HS-5 (cell line): ENCODE measurements at regions not wholly inside any gene's neighbourhood (a gene's known extent, or its start where the extent isn't known, plus 50 kb on each side); places are given as distances from the start of the nearest gene placed in this dataset.
"Not testable (repeated sequence)": the region's sequence is repeated elsewhere in the genome, so short reads cannot be mapped to it uniquely, and the experiment has no call there.

Experiments
- DNase-seq: peaks from one replicate; pipeline ENCODE4 v3.0.0-alpha.2; 2012; ENCODE audit warnings: low read depth

- DNase-seq: no peak
Observed at GRCh38 chrX:137882960-137883359, 317.0 kb downstream of the ZIC3 start.

- not testable (repeated sequence) for DNase-seq
Observed at GRCh38 chrX:137884813-137885212, 318.9 kb downstream of the ZIC3 start.

GRCh38 chrX:137891431-137891830, 325.5 kb downstream of the ZIC3 start:
- no peak for DNase-seq

DNA sequence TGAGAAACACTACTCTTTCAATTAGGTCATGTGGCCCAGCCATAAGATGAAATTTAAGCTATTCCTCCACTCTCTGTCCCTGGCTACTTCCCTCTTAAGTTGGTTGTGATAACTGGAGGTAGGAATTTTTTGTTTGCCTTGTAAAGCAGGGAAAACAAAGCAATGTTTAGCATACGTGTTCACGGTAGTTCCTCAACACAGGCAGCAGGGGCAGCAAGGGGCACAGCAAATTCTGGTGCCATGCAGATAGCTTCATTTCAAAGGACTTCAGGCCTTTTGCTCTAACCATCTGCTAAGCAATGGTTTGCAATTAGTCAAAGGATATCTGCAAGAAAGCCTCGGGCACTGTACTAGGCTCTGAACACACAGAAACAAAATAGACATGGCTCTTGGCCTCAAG, 330.2 kb downstream of the ZIC3 start:
- DNase-seq: no peak

DNA sequence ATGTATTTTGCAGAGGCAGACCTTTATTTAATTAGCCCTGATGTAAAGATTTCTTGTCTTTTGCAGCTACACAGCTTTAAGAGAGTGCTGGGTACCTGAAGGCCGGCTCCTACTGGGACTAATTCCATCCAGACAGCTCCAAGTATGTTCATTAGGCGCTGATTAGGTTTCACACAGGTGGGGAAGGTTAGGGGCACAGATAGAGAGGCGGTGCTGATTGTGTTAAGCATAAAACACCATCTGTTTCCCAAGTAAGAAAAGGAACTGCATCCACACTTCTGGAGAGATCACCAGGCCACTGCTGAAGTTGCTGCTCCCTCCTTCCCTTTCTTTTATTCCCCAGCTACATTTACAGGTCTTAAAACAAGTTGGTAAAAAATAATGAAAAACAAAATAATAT, 349.5 kb downstream of the ZIC3 start:
- DNase-seq: no peak

- no peak for DNase-seq
Observed at GRCh38 chrX:137916090-137916746, 350.3 kb downstream of the ZIC3 start.

GRCh38 chrX:137926090-137926489, 360.2 kb downstream of the ZIC3 start:
- DNase-seq: no peak

DNA sequence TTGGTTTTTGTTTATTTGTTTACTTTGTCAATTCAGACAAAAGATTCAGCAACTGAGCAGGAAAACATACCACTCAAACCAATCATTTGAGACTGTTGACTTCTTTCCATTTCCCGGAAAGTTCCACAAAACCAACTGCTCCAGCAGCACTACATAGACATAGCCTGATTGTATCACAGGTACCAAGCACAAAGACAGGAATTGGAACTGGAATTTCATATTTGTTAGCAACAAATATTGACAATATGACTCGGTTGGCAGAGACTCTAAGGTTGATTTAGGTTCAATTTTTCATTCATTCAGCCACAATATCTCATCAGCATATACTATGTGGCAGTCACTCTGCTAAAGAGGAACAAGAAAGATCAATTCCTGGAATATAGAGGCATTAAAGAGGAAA, 364.0 kb downstream of the ZIC3 start:
- DNase-seq: no peak

DNA sequence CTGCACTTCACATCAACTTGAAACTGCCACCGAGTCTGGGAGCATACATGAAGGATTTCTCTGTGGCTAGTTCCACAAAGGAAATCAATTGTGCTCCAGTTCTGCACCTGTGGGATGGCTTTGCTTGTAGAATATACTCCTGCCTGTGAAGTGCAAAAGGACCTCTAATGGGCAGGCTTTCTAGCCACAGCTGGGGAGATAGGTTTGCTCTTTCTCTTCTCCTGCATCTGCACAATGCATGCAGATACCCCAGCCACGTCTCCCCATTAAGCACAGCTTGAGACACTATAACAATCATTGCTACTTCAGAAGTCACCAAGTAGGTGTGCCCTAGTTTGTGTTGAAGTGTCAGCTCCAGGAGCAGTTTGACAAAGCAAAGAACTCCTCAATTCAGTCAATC, 364.6 kb downstream of the ZIC3 start:
- DNase-seq: no peak

GRCh38 chrX:137934214-137934613, 368.3 kb downstream of the ZIC3 start:
- DNase-seq: not testable (repeated sequence)

- DNase-seq: not testable (repeated sequence)
Observed at GRCh38 chrX:137934887-137935286, 369.0 kb downstream of the ZIC3 start.

GRCh38 chrX:137945470-137945869, 379.5 kb downstream of the ZIC3 start:
- DNase-seq: no peak

GRCh38 chrX:137969191-137969590, 403.3 kb downstream of the ZIC3 start:
- no peak for DNase-seq

- no peak for DNase-seq
Observed at GRCh38 chrX:137982472-137983172, 416.7 kb downstream of the ZIC3 start.

DNA sequence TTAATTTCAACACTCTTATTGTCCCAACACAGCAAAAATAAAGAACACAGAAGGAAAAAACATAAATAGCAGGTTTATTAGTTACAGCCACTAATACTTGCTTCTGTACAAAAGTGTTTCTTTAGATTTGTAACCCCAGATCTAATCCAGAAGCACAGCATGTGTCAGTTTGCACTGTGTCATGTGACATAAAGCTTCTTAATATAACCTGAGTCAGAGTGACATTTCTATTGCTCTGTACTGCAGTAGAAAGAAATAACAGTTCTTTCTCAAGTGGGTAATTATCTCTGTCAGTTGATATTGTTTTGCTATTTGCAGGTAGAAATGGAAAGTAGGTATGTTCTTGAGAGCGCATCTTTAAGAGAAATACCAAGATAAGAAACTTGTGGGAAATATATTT, 422.5 kb downstream of the ZIC3 start:
- no peak for DNase-seq

- no peak for DNase-seq
Observed at GRCh38 chrX:137998619-137999018, 432.7 kb downstream of the ZIC3 start.

GRCh38 chrX:137999071-137999470, 433.1 kb downstream of the ZIC3 start:
- DNase-seq: no peak

DNA sequence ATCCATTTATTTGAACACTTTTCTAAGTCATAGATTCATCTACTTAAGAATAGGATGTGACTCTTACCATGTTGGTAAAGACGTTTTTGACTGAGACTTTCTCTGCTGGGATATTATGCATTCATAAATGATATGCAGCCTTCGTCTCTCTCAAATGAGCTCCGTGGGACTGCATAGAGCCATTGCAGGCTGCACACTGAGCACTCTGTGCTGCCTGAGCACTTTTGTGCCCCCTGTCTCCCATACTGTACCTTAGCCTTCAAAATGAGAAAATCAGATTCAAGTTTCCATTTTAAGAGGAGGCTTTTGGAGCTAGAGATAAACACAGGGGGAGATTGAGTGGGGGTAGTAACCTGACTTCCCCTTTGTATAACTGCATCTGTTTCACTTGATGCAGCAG, 433.6 kb downstream of the ZIC3 start:
- no peak for DNase-seq

DNA sequence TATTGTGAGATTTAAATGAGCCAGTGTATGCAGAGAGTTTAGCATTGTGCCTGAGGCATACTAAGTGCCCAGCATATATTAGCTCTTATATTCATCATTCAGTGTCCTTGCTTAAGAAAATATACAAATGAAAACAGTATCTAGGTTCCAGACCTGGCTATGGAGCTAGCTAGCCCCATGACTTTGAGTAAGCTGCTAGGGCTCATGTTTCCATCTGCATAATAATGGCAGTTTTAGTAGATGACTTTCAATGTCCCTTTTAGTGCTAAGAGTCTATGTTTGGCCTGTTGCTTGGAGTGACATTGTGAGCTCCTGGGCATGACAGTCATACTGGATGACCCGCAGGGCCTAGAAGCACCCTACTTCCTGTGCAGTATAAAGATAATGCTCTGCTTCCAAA, 435.3 kb downstream of the ZIC3 start:
- no peak for DNase-seq

- DNase-seq: no peak
Observed at GRCh38 chrX:138006180-138006579, 440.3 kb downstream of the ZIC3 start.

- no peak for DNase-seq
Observed at GRCh38 chrX:138008281-138008680, 442.4 kb downstream of the ZIC3 start.

DNA sequence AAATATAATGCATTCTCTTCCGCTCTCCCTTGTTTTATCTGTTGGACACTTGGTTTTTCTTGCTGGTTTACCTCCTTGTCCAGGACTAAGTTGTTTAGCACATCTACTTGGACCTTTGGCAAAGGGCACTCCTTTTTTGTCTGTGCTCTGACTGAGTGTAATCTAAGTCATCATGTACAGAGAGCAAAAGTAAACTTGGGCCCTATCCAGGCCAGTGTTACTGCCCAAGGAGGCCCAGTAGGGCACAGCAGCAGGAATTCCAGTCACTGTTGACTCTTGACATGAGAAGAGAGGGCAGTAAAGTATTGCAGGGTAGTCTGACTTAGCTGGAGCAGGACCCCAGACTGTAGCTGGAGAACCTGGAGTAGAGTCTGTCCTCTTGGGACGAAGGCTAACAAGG, 445.5 kb downstream of the ZIC3 start:
- DNase-seq: no peak

- no peak for DNase-seq
Observed at GRCh38 chrX:138014577-138014976, 448.6 kb downstream of the ZIC3 start.
